NCI-H2227 (cell line): ENCODE measurements at regions not wholly inside any gene's neighbourhood (a gene's known extent, or its start where the extent isn't known, plus 50 kb on each side); places are given as distances from the start of the nearest gene placed in this dataset.
A peak's percentile ranks its signal among the peaks of the same experiment; 100 is the strongest.

Experiments used
- DNase-seq: peaks from one replicate; lab custom pipeline; 2025; ENCODE audit not compliant: unreplicated experiment; lab: John Stamatoyannopoulos, UW

DNA sequence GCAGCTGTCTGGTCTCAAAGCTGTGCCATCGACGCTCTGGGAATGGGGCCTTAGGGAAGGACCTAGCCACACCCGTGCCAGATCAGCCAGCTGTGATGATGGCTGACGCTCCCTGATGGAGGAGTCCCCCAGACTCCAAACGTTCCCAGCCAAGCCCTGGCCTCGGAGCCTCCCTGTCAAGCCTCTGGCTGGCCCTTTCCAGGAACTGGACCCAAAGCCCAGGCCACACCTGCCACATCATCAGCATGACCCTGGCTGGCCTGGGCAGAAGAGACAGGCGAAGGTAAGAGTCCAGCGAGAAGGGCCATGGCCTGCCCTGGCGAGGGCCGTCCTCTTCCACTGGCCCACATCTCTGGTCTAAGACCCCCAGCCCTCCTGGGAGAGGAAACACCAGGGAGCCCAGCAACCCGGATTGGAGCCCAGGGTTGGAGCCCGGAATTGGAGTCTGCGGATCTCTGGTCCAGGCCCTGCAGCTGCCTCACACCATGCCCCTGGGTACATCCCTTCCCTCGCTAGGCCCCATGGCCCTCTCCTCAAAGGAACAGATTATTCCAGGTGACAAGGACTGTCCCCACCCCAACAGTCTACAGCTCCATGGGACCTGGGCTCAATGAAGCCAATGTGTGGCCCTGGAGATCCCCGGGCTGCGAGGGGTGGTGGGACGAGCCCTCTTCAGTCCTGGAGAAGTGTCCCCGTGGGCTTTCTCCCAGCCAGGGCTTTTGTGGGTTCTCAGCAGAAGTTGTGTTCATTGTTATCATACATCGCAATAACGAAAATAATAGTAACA lies 105.1 kb upstream of the TNRC6C start:
- no peak for DNase-seq

DNA sequence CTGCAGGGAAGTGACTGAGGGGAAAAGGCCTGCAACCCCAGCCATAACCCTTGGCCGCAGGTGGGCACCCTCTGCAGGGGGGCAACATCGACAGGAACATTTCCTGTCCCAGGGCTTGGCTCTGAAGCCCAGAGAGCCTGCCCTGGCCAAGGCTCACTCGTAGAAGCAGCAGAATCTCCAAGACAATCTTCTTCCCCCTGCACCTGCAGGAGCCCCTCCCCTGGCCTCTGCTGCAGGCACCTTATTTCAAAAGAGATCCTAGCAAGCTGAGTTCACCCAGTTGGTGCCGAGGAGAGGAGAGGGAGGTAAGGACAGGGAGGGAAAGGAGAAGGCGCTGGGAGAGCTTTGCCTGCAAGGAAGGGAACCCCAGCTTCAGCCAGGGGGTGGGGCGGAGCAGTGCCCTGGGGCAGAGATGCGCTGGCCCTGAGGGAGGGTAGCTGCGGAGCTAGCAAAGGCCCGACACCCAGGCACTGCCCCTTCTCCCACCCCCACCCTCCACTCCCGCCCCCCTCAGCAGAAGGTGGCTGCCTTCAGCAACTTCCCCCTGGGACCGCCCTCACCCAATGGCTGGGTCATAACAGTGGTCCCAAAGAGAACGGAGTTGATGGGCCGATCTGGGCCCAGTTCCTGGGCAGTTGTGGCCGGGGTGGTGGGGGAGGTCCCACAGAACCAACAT lies 104.3 kb upstream of the TNRC6C start:
- no peak for DNase-seq

DNA sequence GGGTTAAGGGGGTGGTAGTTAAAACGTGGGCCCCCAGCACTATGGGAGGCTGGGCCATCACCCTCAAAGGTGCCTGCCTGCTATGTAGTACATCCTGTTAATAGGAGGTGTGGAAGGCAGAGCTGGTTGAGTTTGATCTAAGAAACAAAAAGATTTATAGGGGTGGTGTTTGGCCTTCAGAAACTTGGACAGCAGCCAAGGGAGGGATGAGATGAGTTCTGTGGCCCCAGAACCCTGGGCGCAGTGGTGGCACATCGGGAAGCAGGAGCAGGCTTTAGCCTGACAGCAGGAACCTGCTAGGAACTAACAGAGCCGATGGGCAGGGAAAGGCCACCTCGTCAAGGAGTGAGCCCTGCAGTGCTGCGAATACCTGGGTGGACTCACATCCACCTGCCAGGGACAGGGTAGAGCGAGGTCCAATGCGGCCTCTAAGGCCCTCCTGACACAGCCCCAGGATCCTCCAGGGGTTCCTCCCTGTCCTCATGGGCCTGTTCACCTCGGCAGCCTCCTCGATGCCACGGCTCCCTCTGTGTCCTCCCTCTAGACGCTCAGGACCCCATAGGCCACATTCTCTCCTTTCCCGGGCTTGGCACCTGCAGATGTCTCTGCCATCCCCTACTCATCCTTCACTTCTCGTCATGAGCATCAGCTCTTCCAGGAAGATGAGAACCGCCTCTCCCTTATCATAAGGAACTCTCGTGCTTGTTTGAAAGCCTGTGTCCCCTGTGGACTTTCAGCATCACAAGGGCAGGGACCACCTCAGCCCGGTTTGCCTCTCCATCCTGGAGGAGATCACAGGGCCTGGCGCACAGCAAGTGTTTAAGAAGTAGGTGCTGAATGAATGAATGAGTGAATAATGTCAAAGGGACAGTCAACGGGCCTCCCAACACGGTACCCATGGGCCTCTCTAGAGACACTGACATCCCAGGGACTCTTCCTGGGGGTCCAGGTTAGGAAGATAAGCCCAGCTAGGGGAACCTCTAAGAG lies 103.5 kb upstream of the TNRC6C start:
- no peak for DNase-seq

DNA sequence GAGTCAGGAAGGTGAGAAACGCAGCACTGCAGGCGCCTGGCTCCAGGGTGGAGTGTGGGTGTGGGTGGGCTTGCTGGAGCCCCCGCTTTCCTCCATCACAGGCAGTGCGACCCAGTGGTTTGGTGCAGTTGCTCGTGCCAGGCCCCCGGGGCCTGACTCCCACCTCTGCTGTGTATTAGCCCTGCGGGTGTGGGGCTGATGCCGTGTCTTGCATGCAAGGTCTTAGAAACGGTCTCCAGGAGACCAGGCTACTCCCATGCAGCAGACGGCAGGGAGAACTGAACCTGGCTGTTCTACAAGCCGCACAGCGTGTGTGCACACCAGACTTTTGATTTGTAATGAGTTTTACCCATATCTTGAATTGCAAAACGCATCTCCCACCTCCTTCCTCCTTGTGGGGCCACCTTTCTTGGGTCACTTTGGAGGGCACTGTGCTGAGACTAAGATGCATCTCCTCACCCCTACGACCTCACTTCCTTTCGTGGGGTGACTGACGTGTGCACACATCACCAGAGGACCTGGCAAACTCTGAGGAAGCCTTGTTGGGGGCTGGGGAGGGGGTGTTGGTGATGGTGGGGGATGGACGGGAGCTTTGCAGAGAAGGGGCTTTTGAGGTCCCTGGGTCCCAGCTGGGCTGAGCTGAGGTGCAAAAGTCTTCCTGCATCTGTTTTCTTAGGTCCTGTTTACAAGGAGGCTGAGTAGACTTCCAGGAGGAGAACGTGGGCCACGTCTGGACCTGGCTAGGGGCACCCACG lies 101.8 kb upstream of the TNRC6C start:
- no peak for DNase-seq

DNA sequence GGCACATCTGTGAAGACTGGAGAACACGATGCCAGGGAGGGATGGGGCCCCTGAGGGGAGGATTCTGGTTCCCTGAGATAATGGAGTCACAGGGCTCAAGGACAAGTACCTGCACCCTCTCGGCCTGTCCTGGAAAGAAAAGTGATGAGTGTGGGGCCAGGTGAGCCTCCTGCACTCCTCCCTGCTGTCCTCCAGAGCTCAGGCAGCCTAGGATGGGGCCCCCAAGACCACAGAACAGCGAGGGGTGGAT lies 101.3 kb upstream of the TNRC6C start:
- no peak for DNase-seq

DNA sequence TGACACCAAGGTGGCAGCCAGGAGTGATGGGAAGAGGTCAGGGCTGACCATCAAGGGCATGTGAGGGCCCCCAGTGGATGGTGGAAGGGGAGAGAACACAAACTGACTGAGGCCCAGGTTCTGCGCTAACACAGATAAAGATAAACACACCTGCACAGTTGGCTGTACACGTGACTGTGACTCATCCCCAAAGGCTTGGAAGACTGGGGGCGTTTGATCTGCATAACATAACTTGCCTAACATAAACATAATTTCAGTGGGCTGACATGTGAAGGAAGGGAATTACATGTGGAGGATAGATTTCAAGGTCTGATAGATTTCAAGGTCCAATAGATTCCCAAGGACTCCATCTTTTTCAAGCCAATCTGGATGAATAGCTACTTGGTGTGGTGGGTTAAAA lies 100.9 kb upstream of the TNRC6C start:
- no peak for DNase-seq

DNA sequence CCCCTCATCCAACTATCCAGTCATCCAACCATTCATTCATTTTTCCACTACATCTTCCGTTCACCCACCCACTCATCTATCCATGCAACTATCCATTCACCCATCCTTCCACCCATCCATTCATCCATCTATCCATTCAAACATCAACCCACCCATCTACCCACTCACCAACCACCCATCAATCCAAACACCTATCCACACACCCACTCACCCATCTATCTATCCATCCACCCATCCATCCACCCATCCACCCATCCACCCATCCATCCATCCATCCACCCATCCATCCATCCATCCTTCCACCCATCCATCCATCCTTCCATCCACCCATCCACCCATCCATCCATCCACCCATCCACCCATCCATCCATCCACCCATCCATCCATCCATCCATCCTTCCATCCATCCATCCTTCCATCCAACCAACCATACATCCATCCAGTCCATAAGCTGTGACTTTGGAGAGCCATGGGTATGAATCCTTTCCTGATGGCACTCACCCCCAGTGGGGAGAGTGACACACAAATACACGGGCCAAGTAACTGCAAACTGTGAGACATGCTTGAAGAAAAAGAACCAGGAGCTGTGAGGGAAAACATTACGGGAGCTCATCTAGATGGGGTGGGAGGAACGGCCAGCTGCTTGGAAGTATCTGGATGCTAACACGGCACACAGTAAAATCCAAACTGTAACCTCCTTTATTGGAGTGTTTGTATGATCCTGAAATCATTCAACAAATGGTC lies 100.0 kb upstream of the TNRC6C start:
- DNase-seq = no peak

DNA sequence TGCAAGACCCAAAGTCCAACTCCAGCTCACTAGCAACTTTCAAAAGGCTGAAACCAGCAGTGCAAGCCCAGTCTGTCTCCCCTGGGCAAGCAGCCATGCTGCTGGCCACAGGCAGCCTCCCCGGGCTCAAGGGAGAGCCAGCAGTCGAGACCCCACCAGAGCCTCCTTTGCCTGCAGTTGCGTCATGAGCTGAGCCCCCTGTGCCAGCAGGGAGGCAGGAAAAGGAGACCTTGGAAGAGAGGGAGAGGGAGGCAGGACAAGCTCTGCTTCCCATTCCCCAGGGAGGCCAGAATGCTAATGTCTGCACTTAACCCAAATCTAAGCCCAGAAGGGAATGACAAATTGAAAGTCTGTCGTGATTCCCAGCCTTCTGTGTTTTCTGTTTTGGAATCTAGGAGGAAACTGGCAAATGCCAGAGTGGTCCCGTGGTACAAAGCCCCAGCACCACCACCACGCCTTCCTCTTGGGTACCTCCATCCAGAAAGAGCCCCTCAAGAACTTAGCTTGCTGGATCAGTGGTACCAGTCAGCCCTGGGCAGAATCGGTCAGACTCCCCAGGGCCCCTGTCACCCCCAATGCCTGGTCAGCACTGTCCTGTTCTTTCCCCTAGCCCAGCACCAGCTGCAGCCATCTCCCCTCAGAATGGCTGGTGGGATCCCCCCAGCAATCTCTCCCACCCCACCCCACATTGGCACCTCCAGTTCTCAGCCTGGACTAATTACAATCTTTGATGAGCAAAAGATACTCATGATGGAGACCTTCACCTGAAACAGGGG lies 99.3 kb upstream of the TNRC6C start:
- DNase-seq = no peak

DNA sequence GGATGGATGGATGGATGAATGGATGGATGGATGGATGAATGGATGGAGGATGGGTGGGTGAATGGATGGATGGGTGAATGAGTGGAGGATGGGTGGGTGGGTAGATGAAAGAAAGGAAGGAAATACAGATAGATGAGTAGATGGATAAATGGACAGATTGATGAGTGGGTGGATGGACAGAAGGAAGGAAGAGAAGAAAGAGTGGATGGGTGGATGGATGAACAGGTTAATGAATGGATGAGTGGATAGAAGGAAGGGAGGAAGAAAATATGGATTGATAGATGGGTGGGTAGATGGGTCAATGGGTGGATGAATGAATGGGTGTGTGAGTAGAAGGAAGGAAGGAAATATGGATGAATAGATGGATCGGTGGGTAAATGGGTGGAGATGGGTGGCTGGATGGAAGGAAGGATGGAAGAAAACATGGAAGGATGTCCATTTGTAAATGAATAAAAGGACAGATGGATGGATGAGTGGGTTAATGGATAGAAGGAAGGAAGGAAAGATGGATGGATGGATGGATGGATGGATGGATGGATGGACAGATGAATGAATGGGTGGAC lies 97.3 kb upstream of the TNRC6C start:
- DNase-seq = no peak

DNA sequence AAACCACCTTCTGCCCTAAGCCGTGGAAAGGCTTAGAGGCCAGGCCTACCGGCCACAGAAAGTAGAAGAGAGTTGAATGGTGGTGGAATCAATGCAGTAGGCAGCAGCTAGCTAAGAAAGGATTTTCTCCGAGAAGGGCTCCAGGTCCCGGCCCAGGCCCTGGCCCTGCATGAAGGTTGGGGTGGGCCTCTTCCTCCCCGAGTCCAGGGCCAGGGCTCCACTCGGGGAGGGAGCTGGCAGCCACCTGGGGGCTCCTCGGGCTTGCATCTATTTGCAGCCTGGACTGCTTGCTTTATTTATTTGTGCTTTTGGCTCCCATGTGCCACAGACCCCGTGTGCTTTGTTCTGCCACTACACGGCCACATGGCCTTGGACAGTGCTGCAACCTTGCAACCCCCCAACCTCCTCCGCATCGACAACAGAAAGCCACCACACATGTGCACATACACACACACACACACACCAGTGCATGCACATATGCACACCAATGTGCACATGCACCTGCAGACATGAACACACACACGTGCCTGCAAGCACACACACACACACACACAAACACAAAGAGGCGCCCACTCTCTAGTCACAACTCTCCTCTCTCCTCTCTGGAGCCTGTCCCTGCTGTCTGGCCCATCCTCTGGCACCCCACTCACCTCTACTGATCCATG lies 96.4 kb upstream of the TNRC6C start:
- no peak for DNase-seq

DNA sequence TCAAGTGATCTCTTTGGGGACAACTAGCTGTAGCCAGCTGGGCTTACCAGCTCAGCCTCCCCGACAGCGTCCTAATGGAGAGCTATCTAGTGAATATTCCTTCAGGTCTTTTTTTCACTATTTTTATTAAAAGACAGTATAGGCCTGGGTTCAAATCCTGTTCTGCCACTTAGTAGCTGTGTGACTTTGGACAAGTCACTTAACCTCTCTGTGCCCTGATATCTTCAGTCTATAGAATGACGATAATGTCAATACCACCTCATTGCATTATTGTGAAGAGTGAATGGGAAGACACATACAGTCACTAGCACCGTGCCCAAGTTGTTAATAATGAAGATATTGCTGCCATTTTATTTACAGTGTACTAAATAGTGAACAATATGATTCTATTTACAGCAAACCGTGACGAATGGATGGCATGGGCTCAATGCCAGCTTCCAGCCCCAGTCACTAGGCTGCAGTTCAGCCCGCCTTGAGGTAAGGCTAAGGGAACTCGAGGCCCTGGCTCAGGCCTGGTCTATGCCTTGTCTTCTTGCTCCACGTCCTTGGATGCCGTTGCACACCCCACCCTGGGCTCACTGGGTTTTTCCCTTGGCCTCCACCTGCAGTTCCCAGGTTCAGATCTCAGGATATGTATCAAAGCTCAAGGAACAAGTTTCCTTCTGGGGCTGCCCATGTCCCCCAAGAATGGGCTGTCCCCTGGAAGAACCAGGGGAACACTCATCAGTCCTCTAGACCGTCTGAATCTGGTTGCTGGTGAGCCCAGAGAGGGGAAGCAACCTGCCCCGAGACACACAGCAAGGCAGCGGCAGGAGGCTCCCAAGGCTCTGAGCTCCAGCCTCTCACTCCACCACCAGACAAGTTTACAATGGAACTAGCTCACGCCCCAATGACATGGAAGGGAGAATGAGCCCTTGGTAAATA lies 95.4 kb upstream of the TNRC6C start:
- DNase-seq = no peak

DNA sequence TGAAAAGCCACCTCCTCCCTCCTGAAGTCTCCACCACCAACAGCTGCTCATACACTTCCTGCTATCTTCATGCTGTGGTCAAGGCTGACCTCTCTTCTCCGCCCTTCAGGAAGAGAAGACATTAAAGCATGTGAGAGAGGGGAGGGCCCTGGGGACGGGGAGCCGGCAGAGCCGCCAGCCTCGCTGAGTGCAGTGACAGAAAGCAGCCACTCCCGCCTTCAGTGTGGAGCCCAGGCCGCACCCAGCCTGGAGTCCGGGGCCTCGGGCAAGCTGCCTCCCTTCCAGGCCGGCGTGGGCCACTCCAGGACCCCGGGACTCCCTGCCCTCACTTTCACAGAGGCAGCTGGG lies 94.7 kb upstream of the TNRC6C start:
- peak; percentile 37 for DNase-seq

DNA sequence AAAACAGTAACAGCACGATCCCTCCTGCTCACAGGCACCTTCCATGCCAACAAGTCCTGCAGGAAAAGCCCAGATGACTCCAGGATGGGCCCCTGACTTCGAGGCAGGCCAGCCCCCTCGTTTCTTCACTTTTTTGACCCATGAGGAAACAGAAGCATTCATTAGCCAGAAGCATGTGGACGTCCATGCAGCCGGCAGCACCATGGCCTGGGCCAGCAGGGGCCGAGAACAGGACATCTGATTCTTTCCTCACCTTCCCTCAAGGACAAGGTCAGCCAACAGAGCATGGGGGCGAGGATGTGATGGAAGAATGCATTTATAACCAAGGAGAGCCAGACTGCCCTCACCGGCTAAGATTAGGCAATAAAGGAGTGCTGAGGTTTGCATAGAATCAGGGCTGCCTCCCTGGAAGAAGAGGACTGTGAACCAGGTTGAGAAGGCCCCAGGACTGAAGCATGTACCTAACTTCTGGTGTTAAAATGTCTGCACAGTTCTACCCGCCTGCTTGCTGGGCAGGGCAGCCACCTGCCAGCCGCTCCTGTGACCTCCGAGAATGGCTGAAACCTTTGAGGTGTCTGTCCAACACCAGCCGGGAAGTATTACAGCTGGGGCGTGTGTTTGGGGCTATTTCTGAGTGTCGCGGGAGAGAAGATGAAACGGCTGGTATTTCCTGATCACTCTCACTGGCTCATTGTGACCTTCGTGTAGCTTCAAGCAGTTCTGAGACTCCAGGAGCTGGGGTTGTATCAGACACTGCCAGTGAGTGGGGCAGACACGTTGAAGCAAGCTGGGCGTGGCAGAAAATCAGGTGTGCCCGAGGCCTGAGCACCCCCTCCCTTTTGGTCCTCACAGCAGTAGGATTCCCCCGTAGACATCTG lies 94.0 kb upstream of the TNRC6C start:
- peak; percentile 44 for DNase-seq

DNA sequence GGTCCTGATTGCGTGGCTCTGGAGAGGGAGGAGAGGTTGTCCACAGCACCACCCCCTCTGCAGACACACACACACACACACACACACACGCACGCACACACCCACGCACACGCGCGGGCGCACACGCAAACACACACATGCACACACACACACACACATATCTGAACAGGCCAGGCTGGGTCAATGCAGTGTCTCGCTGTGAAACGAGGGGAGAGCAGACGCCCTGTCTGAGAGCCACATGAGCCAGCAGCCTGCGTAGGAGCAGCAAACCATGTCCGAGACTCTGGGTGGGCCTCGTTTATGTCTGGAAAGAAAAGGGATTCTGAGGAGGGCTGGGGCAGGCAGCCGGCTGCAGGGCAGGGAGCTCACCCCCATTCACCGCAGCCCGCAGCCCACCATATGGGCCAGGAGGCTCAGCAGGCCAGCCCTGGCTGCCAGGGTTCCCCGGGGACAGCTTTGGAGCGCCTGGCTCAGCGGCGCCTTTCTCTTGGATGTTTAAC lies 93.3 kb upstream of the TNRC6C start:
- peak; percentile 44 for DNase-seq

DNA sequence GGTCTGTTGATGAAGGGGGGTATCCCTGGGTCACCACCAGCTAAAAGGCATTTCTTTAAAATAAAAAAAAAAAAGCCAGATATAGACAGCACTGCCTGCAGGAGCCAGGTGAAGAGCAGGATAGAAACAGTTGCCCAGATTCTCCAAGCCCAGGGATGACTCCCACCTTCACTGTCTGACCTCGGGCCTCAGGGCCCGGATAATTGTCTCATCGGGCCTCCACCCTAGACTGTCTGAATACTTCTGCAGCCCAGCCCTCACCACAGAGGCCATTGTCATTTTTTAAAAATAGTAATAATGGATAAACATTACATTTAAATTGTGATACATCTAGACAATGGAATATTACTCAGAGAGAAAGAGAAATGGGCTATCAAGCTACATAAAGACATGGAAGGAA lies 92.8 kb upstream of the TNRC6C start:
- DNase-seq = no peak

DNA sequence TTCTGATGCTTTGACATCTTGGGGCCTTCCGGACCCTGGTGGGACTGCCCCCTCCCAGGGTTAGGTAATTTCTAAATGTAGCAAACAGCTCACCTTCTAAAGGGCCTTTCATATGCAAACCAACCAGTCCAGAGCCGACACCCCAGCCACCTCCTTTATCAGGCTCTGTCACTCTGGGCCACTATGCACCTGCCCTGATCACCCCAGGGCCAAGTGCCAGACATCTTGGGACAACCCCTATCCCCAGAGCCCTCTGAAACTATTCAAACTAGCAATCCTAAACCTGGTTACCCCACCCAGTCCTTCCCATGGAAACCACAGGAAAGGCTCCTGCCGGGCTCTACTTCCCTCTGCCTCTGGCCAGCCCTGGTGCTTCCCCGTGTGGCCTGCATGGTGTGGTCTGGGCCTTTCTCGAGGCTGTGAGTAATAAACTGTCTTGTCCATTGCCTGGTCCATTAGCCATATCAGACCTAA lies 91.2 kb upstream of the TNRC6C start:
- DNase-seq = no peak
